OCI-LY1 (cell line): ENCODE measurements at regions not wholly inside any gene's neighbourhood (a gene's known extent, or its start where the extent isn't known, plus 50 kb on each side); places are given as distances from the start of the nearest gene placed in this dataset.

Experiments
- CTCF ChIP-seq: fragments of 200-600 bp; sonication (generic), shearing (Covaris generic); IDR thresholded peaks from 2 replicates; pipeline ENCODE4 v1.5.1; 2017; ENCODE audit warnings: mild to moderate bottlenecking, antibody characterized with exemption, low read length, moderate library complexity, mixed read lengths
- EZH2 ChIP-seq: fragments of 200-600 bp; sonication (generic), shearing (Covaris generic); IDR thresholded peaks from 2 replicates; pipeline ENCODE4 v1.8.0; 2017; ENCODE audit warnings: borderline replicate concordance, mixed run types, mild to moderate bottlenecking, antibody characterized with exemption, low read length, moderate library complexity, mixed read lengths

DNA sequence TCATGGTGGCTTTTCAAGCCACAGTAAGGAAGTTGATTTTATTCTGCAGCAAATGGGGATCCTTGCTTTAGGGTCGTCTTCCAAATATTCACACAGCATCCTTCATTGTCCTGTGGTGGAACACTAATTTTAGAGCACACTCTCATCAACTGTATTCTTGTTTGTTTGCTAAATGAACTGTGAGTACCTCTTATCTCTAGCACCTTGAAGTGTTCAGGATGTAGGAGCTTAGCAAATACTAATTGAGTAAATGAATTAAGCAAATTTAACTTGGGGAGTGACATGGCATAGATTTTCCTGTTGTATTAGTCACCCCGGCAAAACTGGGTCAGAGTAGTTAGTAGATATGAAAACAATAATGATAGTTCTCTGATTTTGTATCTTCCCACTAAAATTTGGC is 156.9 kb downstream of the UBE2NL start:
- TF ChIP-seq CTCF (no peak), EZH2 (no peak)
